OCI-LY1 (cell line): ENCODE measurements at regions not wholly inside any gene's neighbourhood (a gene's known extent, or its start where the extent isn't known, plus 50 kb on each side); places are given as distances from the start of the nearest gene placed in this dataset.

ENCODE experiments used
- H2AFZ ChIP-seq: fragments of 200-600 bp; sonication (generic), shearing (Covaris generic); 2 replicates; pipeline ENCODE4 v1.6.0; 2014; ENCODE audit warnings: antibody characterized with exemption, mild to moderate bottlenecking, low read length
- H3F3A ChIP-seq: fragments of 200-600 bp; sonication (generic), shearing (Covaris generic); 2 replicates; pipeline ENCODE4 v1.6.0; 2014; ENCODE audit warnings: mild to moderate bottlenecking, antibody characterized with exemption, low read length, moderate library complexity; ENCODE audit not compliant: insufficient read depth
- H3K27ac ChIP-seq: fragments of 200-600 bp; sonication (generic); 2 replicates; pipeline ENCODE4 v1.5.1; 2014; ENCODE audit warnings: low read length, mixed run types, mild to moderate bottlenecking, low read depth; ENCODE audit not compliant: poor library complexity, severe bottlenecking
- H3K27me3 ChIP-seq: fragments of 200-600 bp; sonication (generic); 2 replicates; pipeline ENCODE4 v1.6.0; 2014; ENCODE audit warnings: antibody characterized with exemption, mild to moderate bottlenecking, low read length, moderate library complexity; ENCODE audit not compliant: insufficient read depth
- H3K36me3 ChIP-seq: fragments of 200-600 bp; sonication (generic); 2 replicates; pipeline ENCODE4 v1.6.1; 2014; ENCODE audit warnings: mild to moderate bottlenecking, antibody characterized with exemption, low read length, moderate library complexity, mixed read lengths; ENCODE audit not compliant: insufficient read depth
- H3K4me1 ChIP-seq: fragments of 200-600 bp; sonication (generic); 2 replicates; pipeline ENCODE4 v1.5.1; 2014; ENCODE audit warnings: mild to moderate bottlenecking, low read length, moderate library complexity; ENCODE audit not compliant: insufficient read depth, severe bottlenecking
- H3K4me2 ChIP-seq: fragments of 200-600 bp; sonication (generic), shearing (Covaris generic); 2 replicates; pipeline ENCODE4 v1.6.1; 2014; ENCODE audit warnings: low read length
- H3K4me3 ChIP-seq: fragments of 200-600 bp; sonication (generic); 2 replicates; pipeline ENCODE4 v1.5.1; 2014; ENCODE audit warnings: low read length, low read depth, mild to moderate bottlenecking, mixed read lengths; ENCODE audit not compliant: poor library complexity, severe bottlenecking
- H3K79me2 ChIP-seq: fragments of 200-600 bp; shearing (Covaris generic); 2 replicates; pipeline ENCODE4 v1.6.1; 2016; ENCODE audit warnings: mixed run types, low read length, mixed read lengths; ENCODE audit not compliant: insufficient read depth
- H3K9ac ChIP-seq: fragments of 200-600 bp; sonication (generic), shearing (Covaris generic); 2 replicates; pipeline ENCODE4 v1.6.1; 2014; ENCODE audit warnings: mild to moderate bottlenecking, low read length, mixed read lengths
- H3K9me2 ChIP-seq: fragments of 200-600 bp; sonication (generic), shearing (Covaris generic); 2 replicates; pipeline ENCODE4 v1.6.1; 2014; ENCODE audit warnings: low read depth, mild to moderate bottlenecking, low read length, mixed read lengths
- H3K9me3 ChIP-seq: fragments of 200-600 bp; shearing (Covaris generic); 2 replicates; pipeline ENCODE4 v1.6.1; 2014; ENCODE audit warnings: low read length, mixed read lengths
- H4K20me1 ChIP-seq: fragments of 200-600 bp; sonication (generic), shearing (Covaris generic); 2 replicates; pipeline ENCODE4 v1.6.0; 2016; ENCODE audit warnings: mild to moderate bottlenecking, low read length; ENCODE audit not compliant: insufficient read depth
- EZH2 ChIP-seq: fragments of 200-600 bp; sonication (generic), shearing (Covaris generic); IDR thresholded peaks from 2 replicates; pipeline ENCODE4 v1.8.0; 2017; ENCODE audit warnings: borderline replicate concordance, mixed run types, mild to moderate bottlenecking, antibody characterized with exemption, low read length, moderate library complexity, mixed read lengths
- TF ChIP-seq, protein P1 (sequence below): fragments of 200-600 bp; sonication (generic), shearing (Covaris generic); IDR thresholded peaks from 2 replicates; pipeline ENCODE4 v1.5.1; 2017; ENCODE audit warnings: mild to moderate bottlenecking, antibody characterized with exemption, low read length, moderate library complexity, mixed read lengths

DNA sequence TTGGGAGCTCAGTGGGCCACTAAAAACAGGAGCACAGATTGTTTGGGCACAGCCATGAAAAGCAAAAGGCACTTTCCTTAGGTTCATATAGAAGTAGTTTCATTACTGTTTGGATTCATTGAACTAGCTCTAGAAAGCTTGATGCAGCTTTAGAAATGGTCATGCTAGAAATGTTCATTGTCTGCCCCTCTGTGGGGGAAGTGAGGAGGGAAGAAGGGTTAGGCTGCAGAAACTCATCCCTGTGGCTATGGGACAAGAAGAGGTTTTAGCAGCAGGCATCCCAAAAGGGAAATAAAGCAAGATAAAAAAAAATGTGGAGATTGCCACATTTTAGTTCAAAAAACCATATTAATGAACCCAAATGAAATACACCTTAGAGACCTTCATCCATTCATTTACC, 359.6 kb upstream of the PTBP2 start:
- Histone ChIP-seq H3K27me3 (no peaks in the 10 kb centered on the region), H3K79me2 (no peaks in the 10 kb centered on the region), H3K4me1 (no peaks in the 10 kb centered on the region), H4K20me1 (no peaks in the 10 kb centered on the region), H3K9me2 (no peaks in the 10 kb centered on the region), H3K4me3 (no peak overlapping the region), H3K9me3 (no peaks in the 10 kb centered on the region), H3K36me3 (no peaks in the 10 kb centered on the region), H2AFZ (no peak overlapping the region), H3K4me2 (no peak overlapping the region), H3K27ac (no peak overlapping the region), H3K9ac (no peak overlapping the region), H3F3A (no peaks in the 10 kb centered on the region)
- no peak for TF ChIP-seq EZH2
- TF ChIP-seq, protein P1, sequence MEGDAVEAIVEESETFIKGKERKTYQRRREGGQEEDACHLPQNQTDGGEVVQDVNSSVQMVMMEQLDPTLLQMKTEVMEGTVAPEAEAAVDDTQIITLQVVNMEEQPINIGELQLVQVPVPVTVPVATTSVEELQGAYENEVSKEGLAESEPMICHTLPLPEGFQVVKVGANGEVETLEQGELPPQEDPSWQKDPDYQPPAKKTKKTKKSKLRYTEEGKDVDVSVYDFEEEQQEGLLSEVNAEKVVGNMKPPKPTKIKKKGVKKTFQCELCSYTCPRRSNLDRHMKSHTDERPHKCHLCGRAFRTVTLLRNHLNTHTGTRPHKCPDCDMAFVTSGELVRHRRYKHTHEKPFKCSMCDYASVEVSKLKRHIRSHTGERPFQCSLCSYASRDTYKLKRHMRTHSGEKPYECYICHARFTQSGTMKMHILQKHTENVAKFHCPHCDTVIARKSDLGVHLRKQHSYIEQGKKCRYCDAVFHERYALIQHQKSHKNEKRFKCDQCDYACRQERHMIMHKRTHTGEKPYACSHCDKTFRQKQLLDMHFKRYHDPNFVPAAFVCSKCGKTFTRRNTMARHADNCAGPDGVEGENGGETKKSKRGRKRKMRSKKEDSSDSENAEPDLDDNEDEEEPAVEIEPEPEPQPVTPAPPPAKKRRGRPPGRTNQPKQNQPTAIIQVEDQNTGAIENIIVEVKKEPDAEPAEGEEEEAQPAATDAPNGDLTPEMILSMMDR: no peak

DNA sequence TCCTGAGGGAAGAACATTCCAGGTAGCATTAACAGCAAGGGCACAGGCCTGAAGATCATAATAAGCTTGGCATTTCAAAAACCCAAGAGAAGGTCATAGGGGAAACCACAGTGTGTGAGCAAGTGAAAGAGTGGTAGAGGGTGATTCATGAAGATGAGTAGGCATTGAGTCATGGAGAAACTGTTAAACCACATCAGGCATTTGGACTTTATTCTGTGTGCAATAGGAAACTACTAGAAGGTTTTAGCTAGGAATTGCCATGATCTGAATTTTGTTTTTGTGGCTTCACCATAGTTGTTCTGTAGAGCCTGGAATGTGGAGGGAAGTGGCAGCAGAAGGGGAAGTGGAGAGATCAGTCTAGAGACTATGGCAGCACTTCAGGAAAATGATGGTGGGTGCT, 359.0 kb upstream of the PTBP2 start:
- Histone ChIP-seq H3K79me2 (no peaks in the 10 kb centered on the region), H3K9ac (no peak overlapping the region), H3K36me3 (no peaks in the 10 kb centered on the region), H2AFZ (no peak overlapping the region), H4K20me1 (no peaks in the 10 kb centered on the region), H3K9me2 (no peaks in the 10 kb centered on the region), H3K27me3 (no peaks in the 10 kb centered on the region), H3K27ac (no peak overlapping the region), H3F3A (no peaks in the 10 kb centered on the region), H3K4me2 (no peak overlapping the region), H3K4me3 (no peak overlapping the region), H3K9me3 (no peaks in the 10 kb centered on the region), H3K4me1 (no peaks in the 10 kb centered on the region)
- no peak for TF ChIP-seq EZH2
- TF ChIP-seq, protein P1: no peak

DNA sequence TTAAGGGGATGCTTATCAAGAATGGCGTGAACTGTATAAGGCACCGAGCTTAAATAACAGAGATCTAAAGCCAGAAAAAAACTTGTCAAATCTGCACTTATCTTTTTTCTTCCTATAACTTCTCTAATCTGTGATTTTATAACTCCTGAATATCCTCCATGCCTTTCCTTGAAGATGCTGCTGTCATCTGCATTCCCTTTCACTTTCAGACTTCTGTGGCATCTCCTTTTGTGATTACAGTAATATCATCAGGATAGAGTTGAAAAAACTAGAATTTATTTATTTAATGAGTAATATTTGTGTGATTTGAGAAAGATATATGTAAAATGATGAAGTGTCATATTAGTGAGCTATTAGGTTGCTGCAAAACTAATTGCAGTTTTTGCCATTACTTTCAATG, 357.8 kb upstream of the PTBP2 start:
- Histone ChIP-seq H3K27ac (no peak overlapping the region), H3K4me1 (no peaks in the 10 kb centered on the region), H3K36me3 (no peaks in the 10 kb centered on the region), H3K79me2 (no peaks in the 10 kb centered on the region), H3K27me3 (no peaks in the 10 kb centered on the region), H3F3A (no peaks in the 10 kb centered on the region), H3K4me2 (no peak overlapping the region), H2AFZ (no peak overlapping the region), H3K4me3 (no peak overlapping the region), H3K9me3 (no peaks in the 10 kb centered on the region), H3K9ac (no peak overlapping the region), H3K9me2 (no peaks in the 10 kb centered on the region), H4K20me1 (no peaks in the 10 kb centered on the region)
- TF ChIP-seq EZH2: no peak
- TF ChIP-seq, protein P1: no peak
